NB4 (cell line): ENCODE measurements at regions not wholly inside any gene's neighbourhood (a gene's known extent, or its start where the extent isn't known, plus 50 kb on each side); places are given as distances from the start of the nearest gene placed in this dataset.

Experiments used
- CTCF ChIP-seq: IDR thresholded peaks from one replicate; pipeline ENCODE4 v1.5.1; 2012; ENCODE audit warnings: low read depth, low read length
- MYC ChIP-seq: IDR thresholded peaks from 2 replicates; pipeline ENCODE4 v1.6.1; 2011; ENCODE audit warnings: low read depth, low read length
- POLR2A ChIP-seq: IDR thresholded peaks from 2 replicates; pipeline ENCODE4 v1.6.1; 2011; ENCODE audit warnings: mild to moderate bottlenecking; ENCODE audit not compliant: insufficient read length; ENCODE audit errors: extremely low read depth

- no peak for TF ChIP-seq CTCF
- no peak for TF ChIP-seq POLR2A
- TF ChIP-seq MYC, result no peak
Observed at GRCh38 chr9:129421371-129421770, 199.5 kb downstream of the C9orf50 start.
